Liver (tissue), 3 donors: ENCODE measurements at regions not wholly inside any gene's neighbourhood (a gene's known extent, or its start where the extent isn't known, plus 50 kb on each side); places are given as distances from the start of the nearest gene placed in this dataset.
A peak's percentile ranks its signal among the peaks of the same experiment; 100 is the strongest.

Experiments
- GABPA ChIP-seq, 2 donors: IDR thresholded peaks in 1 of 2; conservative IDR thresholded peaks in 1 of 2; 2 replicates each; pipeline ENCODE4 v1.6.1; 2016; ENCODE audit warnings: antibody characterized with exemption in 2 of 2, mild to moderate bottlenecking in 1 of 2, moderate library complexity in 1 of 2
- HNF4A ChIP-seq, 2 donors: conservative IDR thresholded peaks; 2 replicates each; pipeline ENCODE4 v1.6.1; 2016; ENCODE audit warnings: antibody characterized with exemption in 2 of 2, mild to moderate bottlenecking in 2 of 2
- HNF4G ChIP-seq: IDR thresholded peaks from 2 replicates; pipeline ENCODE4 v1.6.1; 2016; ENCODE audit warnings: antibody characterized with exemption
- JUND ChIP-seq, 2 donors: IDR thresholded peaks; 2 replicates each; pipeline ENCODE4 v1.6.1; 2016; ENCODE audit warnings: antibody characterized with exemption in 2 of 2
- RAD21 ChIP-seq, 2 donors: IDR thresholded peaks; 2 replicates each; pipeline ENCODE4 v1.6.1; 2016; ENCODE audit warnings: antibody characterized with exemption in 2 of 2, mild to moderate bottlenecking in 2 of 2
- RXRA ChIP-seq, 2 donors: IDR thresholded peaks; 2 replicates each; pipeline ENCODE4 v1.6.1; 2017 to 2018; ENCODE audit warnings: antibody characterized with exemption in 2 of 2, mild to moderate bottlenecking in 1 of 2
- SP1 ChIP-seq: IDR thresholded peaks from 2 replicates; pipeline ENCODE4 v1.6.1; 2018; ENCODE audit warnings: antibody characterized with exemption, mild to moderate bottlenecking
- TAF1 ChIP-seq: conservative IDR thresholded peaks from 2 replicates; pipeline ENCODE4 v1.6.1; 2016; ENCODE audit warnings: antibody characterized with exemption, mild to moderate bottlenecking
- YY1 ChIP-seq: IDR thresholded peaks from 2 replicates; pipeline ENCODE4 v1.6.1; 2016; ENCODE audit warnings: antibody characterized with exemption, mild to moderate bottlenecking
- TF ChIP-seq, protein P1 (sequence below): fragments of 150-350 bp; IDR thresholded peaks from 2 replicates; pipeline ENCODE4 v1.5.1; 2017; ENCODE audit warnings: improper control_type of control experiment, low read depth, low read length; ENCODE audit not compliant: missing input control
- TF ChIP-seq, protein P2 (sequence below): IDR thresholded peaks from 2 replicates; pipeline ENCODE4 v1.6.1; 2016; ENCODE audit warnings: antibody characterized with exemption
- TF ChIP-seq, protein P3 (sequence below): IDR thresholded peaks from 2 replicates; pipeline ENCODE4 v1.6.1; 2016; ENCODE audit warnings: antibody characterized with exemption, mild to moderate bottlenecking
- donor health status: healthy.
- donor health status: healthy.

DNA sequence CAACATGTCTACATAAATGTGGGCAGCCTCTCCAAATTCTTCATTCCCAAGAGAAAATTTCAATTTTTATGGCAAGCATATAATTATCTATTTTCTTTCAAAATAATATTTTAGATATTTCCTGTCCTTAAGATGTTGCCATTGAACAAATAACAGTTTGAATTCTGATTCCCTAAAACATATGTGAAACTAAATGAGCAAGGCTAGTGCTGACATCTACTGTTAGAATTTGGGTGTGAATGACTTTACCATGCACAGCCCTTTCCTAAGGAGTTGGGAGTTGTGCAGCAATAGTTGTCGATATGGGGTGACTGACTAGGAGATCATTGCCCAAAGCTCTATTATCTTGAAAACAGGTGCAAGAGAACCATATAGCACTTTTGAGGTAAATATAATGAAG is 108.2 kb upstream of the SLC38A4 start:
- TF ChIP-seq, protein P1, sequence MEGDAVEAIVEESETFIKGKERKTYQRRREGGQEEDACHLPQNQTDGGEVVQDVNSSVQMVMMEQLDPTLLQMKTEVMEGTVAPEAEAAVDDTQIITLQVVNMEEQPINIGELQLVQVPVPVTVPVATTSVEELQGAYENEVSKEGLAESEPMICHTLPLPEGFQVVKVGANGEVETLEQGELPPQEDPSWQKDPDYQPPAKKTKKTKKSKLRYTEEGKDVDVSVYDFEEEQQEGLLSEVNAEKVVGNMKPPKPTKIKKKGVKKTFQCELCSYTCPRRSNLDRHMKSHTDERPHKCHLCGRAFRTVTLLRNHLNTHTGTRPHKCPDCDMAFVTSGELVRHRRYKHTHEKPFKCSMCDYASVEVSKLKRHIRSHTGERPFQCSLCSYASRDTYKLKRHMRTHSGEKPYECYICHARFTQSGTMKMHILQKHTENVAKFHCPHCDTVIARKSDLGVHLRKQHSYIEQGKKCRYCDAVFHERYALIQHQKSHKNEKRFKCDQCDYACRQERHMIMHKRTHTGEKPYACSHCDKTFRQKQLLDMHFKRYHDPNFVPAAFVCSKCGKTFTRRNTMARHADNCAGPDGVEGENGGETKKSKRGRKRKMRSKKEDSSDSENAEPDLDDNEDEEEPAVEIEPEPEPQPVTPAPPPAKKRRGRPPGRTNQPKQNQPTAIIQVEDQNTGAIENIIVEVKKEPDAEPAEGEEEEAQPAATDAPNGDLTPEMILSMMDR: peak; percentile 69
- TF ChIP-seq JUND (IDR thresholded peaks at IDR 0.05): no peak
- TF ChIP-seq, protein P2, sequence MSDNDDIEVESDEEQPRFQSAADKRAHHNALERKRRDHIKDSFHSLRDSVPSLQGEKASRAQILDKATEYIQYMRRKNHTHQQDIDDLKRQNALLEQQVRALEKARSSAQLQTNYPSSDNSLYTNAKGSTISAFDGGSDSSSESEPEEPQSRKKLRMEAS: no peak
- TF ChIP-seq RXRA (IDR thresholded peaks at IDR 0.05): peak; percentile 51 to 78
- TF ChIP-seq YY1: no peak
- peak; percentile 96 to 98 for TF ChIP-seq RAD21 (IDR thresholded peaks at IDR 0.05)
- TF ChIP-seq, protein P3, sequence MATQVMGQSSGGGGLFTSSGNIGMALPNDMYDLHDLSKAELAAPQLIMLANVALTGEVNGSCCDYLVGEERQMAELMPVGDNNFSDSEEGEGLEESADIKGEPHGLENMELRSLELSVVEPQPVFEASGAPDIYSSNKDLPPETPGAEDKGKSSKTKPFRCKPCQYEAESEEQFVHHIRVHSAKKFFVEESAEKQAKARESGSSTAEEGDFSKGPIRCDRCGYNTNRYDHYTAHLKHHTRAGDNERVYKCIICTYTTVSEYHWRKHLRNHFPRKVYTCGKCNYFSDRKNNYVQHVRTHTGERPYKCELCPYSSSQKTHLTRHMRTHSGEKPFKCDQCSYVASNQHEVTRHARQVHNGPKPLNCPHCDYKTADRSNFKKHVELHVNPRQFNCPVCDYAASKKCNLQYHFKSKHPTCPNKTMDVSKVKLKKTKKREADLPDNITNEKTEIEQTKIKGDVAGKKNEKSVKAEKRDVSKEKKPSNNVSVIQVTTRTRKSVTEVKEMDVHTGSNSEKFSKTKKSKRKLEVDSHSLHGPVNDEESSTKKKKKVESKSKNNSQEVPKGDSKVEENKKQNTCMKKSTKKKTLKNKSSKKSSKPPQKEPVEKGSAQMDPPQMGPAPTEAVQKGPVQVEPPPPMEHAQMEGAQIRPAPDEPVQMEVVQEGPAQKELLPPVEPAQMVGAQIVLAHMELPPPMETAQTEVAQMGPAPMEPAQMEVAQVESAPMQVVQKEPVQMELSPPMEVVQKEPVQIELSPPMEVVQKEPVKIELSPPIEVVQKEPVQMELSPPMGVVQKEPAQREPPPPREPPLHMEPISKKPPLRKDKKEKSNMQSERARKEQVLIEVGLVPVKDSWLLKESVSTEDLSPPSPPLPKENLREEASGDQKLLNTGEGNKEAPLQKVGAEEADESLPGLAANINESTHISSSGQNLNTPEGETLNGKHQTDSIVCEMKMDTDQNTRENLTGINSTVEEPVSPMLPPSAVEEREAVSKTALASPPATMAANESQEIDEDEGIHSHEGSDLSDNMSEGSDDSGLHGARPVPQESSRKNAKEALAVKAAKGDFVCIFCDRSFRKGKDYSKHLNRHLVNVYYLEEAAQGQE: no peak
- no peak for TF ChIP-seq TAF1
- TF ChIP-seq HNF4A (conservative IDR thresholded peaks at IDR 0.05): peak; percentile 8 to 33
- no peak for TF ChIP-seq GABPA (IDR thresholded peaks at IDR 0.05 in 1 of 2, conservative IDR thresholded peaks at IDR 0.05 in 1 of 2)
- TF ChIP-seq HNF4G: no peak
- TF ChIP-seq SP1: no peak
